Keratinocyte (primary cell): ENCODE measurements at regions not wholly inside any gene's neighbourhood (a gene's known extent, or its start where the extent isn't known, plus 50 kb on each side); places are given as distances from the start of the nearest gene placed in this dataset.

Source experiments
- DNase-seq: peaks from one replicate; pipeline ENCODE4 v3.0.0-alpha.2; 2011; ENCODE audit warnings: low read depth, missing footprints, low spot score
- FAIRE-seq: peaks from 2 replicates; lab custom pipeline; 2011; peaks lifted over from hg19 to GRCh38; lab: Jason Lieb, UNC
- H2AFZ ChIP-seq: 2 replicates; pipeline ENCODE4 v1.6.0; 2012; ENCODE audit warnings: low read length, control low read depth, inconsistent platforms; ENCODE audit not compliant: control insufficient read depth
- H3K27ac ChIP-seq: 2 replicates; pipeline ENCODE4 v1.5.1; 2011; ENCODE audit warnings: low read length; ENCODE audit not compliant: control insufficient read depth, insufficient read depth
- H3K27me3 ChIP-seq: 3 replicates; pipeline ENCODE4 v1.6.0; 2011; ENCODE audit warnings: low read length; ENCODE audit not compliant: control insufficient read depth, insufficient read depth; ENCODE audit errors: extremely low read depth
- H3K36me3 ChIP-seq, 2 experiments: 2 replicates in 1 of 2; 3 replicates in 1 of 2; pipeline ENCODE4 v1.5.1; 2011; ENCODE audit warnings: low read length in 2 of 2, mild to moderate bottlenecking in 1 of 2; ENCODE audit not compliant: control insufficient read depth in 2 of 2, insufficient read depth in 2 of 2; ENCODE audit errors: extremely low read depth in 1 of 2
- H3K4me1 ChIP-seq: 3 replicates; pipeline ENCODE4 v1.5.1; 2011; ENCODE audit warnings: low read length; ENCODE audit not compliant: control insufficient read depth, insufficient read depth; ENCODE audit errors: extremely low read depth
- H3K4me2 ChIP-seq: 3 replicates; pipeline ENCODE4 v1.6.0; 2011; ENCODE audit warnings: low read depth, low read length; ENCODE audit not compliant: control insufficient read depth, insufficient read depth; ENCODE audit errors: extremely low read depth
- H3K4me3 ChIP-seq, 3 experiments: fragments of 200-600 bp in 1 of 3; sonication (generic) in 1 of 3; 2 replicates in 2 of 3; 3 replicates in 1 of 3; pipeline ENCODE4 v1.5.1; 2011 to 2016; ENCODE audit warnings: low read length in 3 of 3, mild to moderate bottlenecking in 3 of 3, control low read depth in 2 of 3, inconsistent platforms in 1 of 3, low read depth in 1 of 3, mixed read lengths in 1 of 3, mixed run types in 1 of 3, moderate library complexity in 1 of 3; ENCODE audit not compliant: control insufficient read depth in 2 of 3, insufficient read depth in 2 of 3; ENCODE audit errors: extremely low read depth in 1 of 3
- H3K79me2 ChIP-seq: 2 replicates; pipeline ENCODE4 v1.6.0; 2012; ENCODE audit warnings: low read length; ENCODE audit not compliant: control insufficient read depth, insufficient read depth
- H3K9ac ChIP-seq: 3 replicates; pipeline ENCODE4 v1.6.0; 2011; ENCODE audit warnings: low read length; ENCODE audit not compliant: control insufficient read depth, insufficient read depth; ENCODE audit errors: extremely low read depth
- H3K9me1 ChIP-seq: 3 replicates; pipeline ENCODE4 v1.6.0; 2011; ENCODE audit warnings: low read length; ENCODE audit not compliant: control insufficient read depth, insufficient read depth; ENCODE audit errors: extremely low read depth
- H3K9me3 ChIP-seq: 2 replicates; pipeline ENCODE4 v1.5.1; 2012; ENCODE audit warnings: low read depth, low read length; ENCODE audit not compliant: control insufficient read depth
- H4K20me1 ChIP-seq: 3 replicates; pipeline ENCODE4 v1.6.0; 2011; ENCODE audit warnings: low read length; ENCODE audit not compliant: control insufficient read depth, insufficient read depth; ENCODE audit errors: extremely low read depth
- EZH2 ChIP-seq: IDR thresholded peaks from one replicate; pipeline ENCODE4 v1.6.1; 2012; ENCODE audit warnings: inconsistent platforms, mild to moderate bottlenecking, low read length, moderate library complexity
- dilution Hi-C: fragments of 300-500 bp; cut with MboI; formaldehyde crosslinking; loops from one replicate; pipeline ENCODE4 v1.7.0; 2020; ENCODE audit warnings: low sequenced_read_pairs; ENCODE audit not compliant: extremely low pct_ligation_motif_present
- TF ChIP-seq, protein P1 (sequence below), 3 experiments: IDR thresholded peaks in 1 of 3; conservative IDR thresholded peaks in 1 of 3; optimal IDR thresholded peaks in 1 of 3; 2 replicates in 2 of 3; 3 replicates in 1 of 3; pipeline versions ENCODE3 to v1.5.1; 2011; ENCODE audit warnings: low read length in 3 of 3, mild to moderate bottlenecking in 3 of 3, moderate library complexity in 2 of 3, control low read depth in 1 of 3, inconsistent platforms in 1 of 3; ENCODE audit not compliant: insufficient read depth in 2 of 3; ENCODE audit errors: extremely low read depth in 1 of 3

DNA sequence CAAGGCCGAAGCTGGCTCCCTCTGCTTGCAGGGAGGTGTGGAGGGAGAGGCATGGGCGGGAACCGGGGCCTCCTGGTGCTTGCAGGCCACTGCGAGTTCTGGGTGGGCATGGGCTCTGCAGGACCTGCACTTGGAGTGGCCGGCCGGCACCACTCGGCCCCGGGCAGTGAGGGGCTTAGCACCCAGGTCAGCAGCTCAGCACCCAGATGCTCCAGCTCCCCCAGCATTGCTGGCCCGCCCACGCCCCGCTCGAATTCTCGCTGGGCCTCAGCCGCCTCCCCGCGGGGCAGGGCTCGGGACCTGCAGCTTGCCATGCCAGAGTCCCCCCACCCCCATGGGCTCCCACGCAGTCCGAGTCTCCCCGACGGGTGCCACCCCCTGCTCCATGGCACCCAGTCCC, 176.2 kb upstream of the FAM98A start:
- no peak for DNase-seq
- Histone ChIP-seq H3K27ac (no peak overlapping the region), H3K9me3 (no peaks in the 10 kb centered on the region), H3K27me3 (no peaks in the 10 kb centered on the region), H3K4me3 (no peak overlapping the region), H3K9ac (no peak overlapping the region), H3K9me1 (no peaks in the 10 kb centered on the region), H3K4me1 (no peaks in the 10 kb centered on the region), H3K36me3 (no peaks in the 10 kb centered on the region), H3K4me2 (no peak overlapping the region), H3K79me2 (no peaks in the 10 kb centered on the region), H4K20me1 (no peaks in the 10 kb centered on the region), H2AFZ (no peak overlapping the region)
- FAIRE-seq, result no peak
- TF ChIP-seq, protein P1, sequence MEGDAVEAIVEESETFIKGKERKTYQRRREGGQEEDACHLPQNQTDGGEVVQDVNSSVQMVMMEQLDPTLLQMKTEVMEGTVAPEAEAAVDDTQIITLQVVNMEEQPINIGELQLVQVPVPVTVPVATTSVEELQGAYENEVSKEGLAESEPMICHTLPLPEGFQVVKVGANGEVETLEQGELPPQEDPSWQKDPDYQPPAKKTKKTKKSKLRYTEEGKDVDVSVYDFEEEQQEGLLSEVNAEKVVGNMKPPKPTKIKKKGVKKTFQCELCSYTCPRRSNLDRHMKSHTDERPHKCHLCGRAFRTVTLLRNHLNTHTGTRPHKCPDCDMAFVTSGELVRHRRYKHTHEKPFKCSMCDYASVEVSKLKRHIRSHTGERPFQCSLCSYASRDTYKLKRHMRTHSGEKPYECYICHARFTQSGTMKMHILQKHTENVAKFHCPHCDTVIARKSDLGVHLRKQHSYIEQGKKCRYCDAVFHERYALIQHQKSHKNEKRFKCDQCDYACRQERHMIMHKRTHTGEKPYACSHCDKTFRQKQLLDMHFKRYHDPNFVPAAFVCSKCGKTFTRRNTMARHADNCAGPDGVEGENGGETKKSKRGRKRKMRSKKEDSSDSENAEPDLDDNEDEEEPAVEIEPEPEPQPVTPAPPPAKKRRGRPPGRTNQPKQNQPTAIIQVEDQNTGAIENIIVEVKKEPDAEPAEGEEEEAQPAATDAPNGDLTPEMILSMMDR (optimal IDR thresholded peaks at IDR 0.05 in 1 of 3, IDR thresholded peaks at IDR 0.05 in 1 of 3, conservative IDR thresholded peaks at IDR 0.05 in 1 of 3; ENCODE audit: extremely low read depth in 1 of 3, insufficient read depth in 2 of 3, low read length in 3 of 3), result no peak
- TF ChIP-seq EZH2, result no peak
- dilution Hi-C loops, result no loop called here

DNA sequence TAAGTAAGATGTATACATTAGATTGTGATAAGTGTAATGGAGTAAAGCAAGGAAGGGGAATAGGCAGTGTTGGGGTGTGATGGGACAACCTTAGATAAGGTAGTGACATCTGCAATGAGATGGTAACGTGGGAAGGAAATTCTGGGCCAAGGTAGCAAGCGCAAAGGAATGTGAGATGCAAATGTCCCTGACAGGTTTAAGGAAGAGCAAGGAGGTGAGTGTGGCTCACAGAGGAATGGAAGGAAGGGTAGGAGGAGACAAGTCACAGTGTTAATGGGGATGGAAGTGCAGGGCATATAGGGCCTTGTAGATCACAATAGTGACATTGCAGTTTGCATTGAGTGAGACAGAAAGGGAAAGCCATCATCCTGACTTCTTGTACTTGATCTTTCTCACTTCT, 170.9 kb upstream of the FAM98A start:
- Histone ChIP-seq H3K4me1 (no peaks in the 10 kb centered on the region), H3K9ac (no peak overlapping the region), H3K27me3 (no peaks in the 10 kb centered on the region), H2AFZ (no peak overlapping the region), H3K9me1 (no peaks in the 10 kb centered on the region), H3K36me3 (no peaks in the 10 kb centered on the region), H3K79me2 (no peaks in the 10 kb centered on the region), H4K20me1 (no peaks in the 10 kb centered on the region), H3K9me3 (no peaks in the 10 kb centered on the region), H3K4me3 (no peak overlapping the region), H3K27ac (no peak overlapping the region), H3K4me2 (no peak overlapping the region)
- dilution Hi-C loops, result no loop called here
- DNase-seq (no peak), FAIRE-seq (no peak)
- TF ChIP-seq, protein P1 (optimal IDR thresholded peaks at IDR 0.05 in 1 of 3, IDR thresholded peaks at IDR 0.05 in 1 of 3, conservative IDR thresholded peaks at IDR 0.05 in 1 of 3; ENCODE audit: extremely low read depth in 1 of 3, insufficient read depth in 2 of 3, low read length in 3 of 3), result no peak
